ENCODE measurements at regions not wholly inside any gene's neighbourhood (a gene's known extent, or its start where the extent isn't known, plus 50 kb on each side); places are given as distances from the start of the nearest gene placed in this dataset.

- no peak for TF ChIP-seq CTCF (conservative IDR thresholded peaks at IDR 0.05; ENCODE audit: low read length)
- H3K4me3 ChIP-seq (ENCODE audit: low read length) = no peak overlapping the region
- no peak for DNase-seq (ENCODE audit: low read depth)
These were observed 76.0 kb upstream of the OLIG2 start for GRCh38 chr21:32949701-32950100.

GRCh38 chr21:32951041-32951440 is 74.7 kb upstream of the OLIG2 start:
- DNase-seq (ENCODE audit: low read depth) = no peak
- no peak overlapping the region for H3K4me3 ChIP-seq (ENCODE audit: low read length)
- TF ChIP-seq CTCF (conservative IDR thresholded peaks at IDR 0.05; ENCODE audit: low read length) = no peak

GRCh38 chr21:32954353-32954752 is 71.4 kb upstream of the OLIG2 start:
- H3K4me3 ChIP-seq (ENCODE audit: low read length) = no peak overlapping the region
- no peak for TF ChIP-seq CTCF (conservative IDR thresholded peaks at IDR 0.05; ENCODE audit: low read length)
- no peak for DNase-seq (ENCODE audit: low read depth)

- no peak for TF ChIP-seq CTCF (conservative IDR thresholded peaks at IDR 0.05; ENCODE audit: low read length)
- no peak overlapping the region for H3K4me3 ChIP-seq (ENCODE audit: low read length)
- DNase-seq (ENCODE audit: low read depth) = no peak
These were observed 70.2 kb upstream of the OLIG2 start for GRCh38 chr21:32955311-32956060.

- no peak for TF ChIP-seq CTCF (conservative IDR thresholded peaks at IDR 0.05; ENCODE audit: low read length)
- no peak for DNase-seq (ENCODE audit: low read depth)
- no peak overlapping the region for H3K4me3 ChIP-seq (ENCODE audit: low read length)
These were observed 69.6 kb upstream of the OLIG2 start for GRCh38 chr21:32956061-32956656.

- no peak for DNase-seq (ENCODE audit: low read depth)
- TF ChIP-seq CTCF (conservative IDR thresholded peaks at IDR 0.05; ENCODE audit: low read length) = no peak
- H3K4me3 ChIP-seq (ENCODE audit: low read length) = no peak overlapping the region
These were observed 68.2 kb upstream of the OLIG2 start for GRCh38 chr21:32957545-32957944.

Measured in AG10803 (cell line).